ENCODE measurements at regions not wholly inside any gene's neighbourhood (a gene's known extent, or its start where the extent isn't known, plus 50 kb on each side); places are given as distances from the start of the nearest gene placed in this dataset.
A peak's percentile ranks its signal among the peaks of the same experiment; 100 is the strongest.

DNA sequence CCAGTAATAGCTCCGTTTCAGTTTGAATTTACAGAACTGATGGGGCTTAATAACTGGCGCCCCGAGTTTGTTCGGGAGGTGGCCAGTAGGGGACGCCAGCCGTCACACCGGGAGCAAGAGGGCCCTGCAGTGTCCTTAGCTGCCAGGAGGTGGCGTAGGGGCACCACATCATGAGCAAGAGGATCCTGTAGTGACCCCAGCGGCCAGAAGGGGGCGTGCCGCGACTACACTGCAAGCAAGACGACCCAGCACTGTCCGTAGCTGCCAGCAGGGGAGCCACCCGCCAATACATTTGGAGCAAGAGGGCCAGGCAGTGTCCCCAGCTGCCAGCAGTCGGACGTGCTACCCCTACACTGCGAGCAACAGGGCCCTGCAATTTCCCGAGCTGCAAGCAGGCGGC is 663.7 kb upstream of the B3GAT1 start:
- peak in 1 of 3 experiments; percentile 8 for DNase-seq (ENCODE audit: low read depth in 3 of 3)

GRCh38 chr11:135074397-135074998 is 662.5 kb upstream of the B3GAT1 start:
- DNase-seq (ENCODE audit: low read depth in 3 of 3), result no peak

- DNase-seq (ENCODE audit: low read depth in 3 of 3), result no peak
Measured at GRCh38 chr11:135073870-135074269, 661.8 kb upstream of the B3GAT1 start.

GRCh38 chr11:135073381-135073780 is 661.3 kb upstream of the B3GAT1 start:
- DNase-seq (ENCODE audit: low read depth in 3 of 3), result no peak

- no peak for DNase-seq (ENCODE audit: low read depth in 3 of 3)
Measured at GRCh38 chr11:135069890-135070289, 657.8 kb upstream of the B3GAT1 start.

- DNase-seq (ENCODE audit: low read depth in 3 of 3), result no peak
Measured at GRCh38 chr11:135069063-135069462, 657.0 kb upstream of the B3GAT1 start.

GRCh38 chr11:135062994-135063393 is 651.0 kb upstream of the B3GAT1 start:
- DNase-seq (ENCODE audit: low read depth in 3 of 3), result no peak

DNA sequence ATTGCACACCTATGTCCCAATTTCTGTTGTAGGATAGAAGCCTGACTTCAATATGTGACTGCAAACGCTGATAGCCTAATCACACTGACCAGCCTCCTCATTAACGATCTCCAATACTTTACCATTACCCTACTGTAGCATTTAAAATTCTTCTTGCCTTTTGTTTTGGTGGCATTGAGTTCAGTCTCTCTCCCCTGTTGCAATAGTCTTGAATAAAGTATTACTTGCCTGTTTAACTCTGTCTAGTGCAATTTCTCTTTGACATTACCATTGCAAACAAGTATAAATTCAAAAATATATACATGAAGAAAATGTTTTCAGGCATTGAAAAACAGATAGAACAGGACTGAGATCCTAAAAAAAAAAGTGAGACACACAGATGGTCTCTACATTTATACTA is 649.1 kb upstream of the B3GAT1 start:
- DNase-seq (ENCODE audit: low read depth in 3 of 3), result no peak

GRCh38 chr11:135046986-135047385 is 634.9 kb upstream of the B3GAT1 start:
- no peak for DNase-seq (ENCODE audit: low read depth in 3 of 3)

DNA sequence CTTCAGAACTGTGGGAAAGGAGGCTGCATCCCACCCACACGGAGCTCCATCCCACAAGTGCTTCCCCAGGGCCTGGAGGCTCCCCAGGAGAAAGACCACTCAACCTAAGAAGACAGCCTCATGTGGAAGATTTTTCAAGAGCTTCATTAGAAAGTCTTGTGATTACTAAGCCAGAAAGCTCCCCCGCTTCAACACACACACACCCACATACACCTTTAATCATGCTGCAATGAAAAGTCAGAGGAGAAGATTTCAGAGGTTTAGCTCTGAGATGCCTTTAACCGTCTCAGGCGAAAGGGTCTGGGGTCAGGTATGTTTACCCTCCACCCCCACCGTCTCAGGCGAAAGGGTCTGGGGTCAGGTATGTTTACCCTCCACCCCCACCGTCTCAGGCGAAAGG is 634.5 kb upstream of the B3GAT1 start:
- no peak for DNase-seq (ENCODE audit: low read depth in 3 of 3)

DNA sequence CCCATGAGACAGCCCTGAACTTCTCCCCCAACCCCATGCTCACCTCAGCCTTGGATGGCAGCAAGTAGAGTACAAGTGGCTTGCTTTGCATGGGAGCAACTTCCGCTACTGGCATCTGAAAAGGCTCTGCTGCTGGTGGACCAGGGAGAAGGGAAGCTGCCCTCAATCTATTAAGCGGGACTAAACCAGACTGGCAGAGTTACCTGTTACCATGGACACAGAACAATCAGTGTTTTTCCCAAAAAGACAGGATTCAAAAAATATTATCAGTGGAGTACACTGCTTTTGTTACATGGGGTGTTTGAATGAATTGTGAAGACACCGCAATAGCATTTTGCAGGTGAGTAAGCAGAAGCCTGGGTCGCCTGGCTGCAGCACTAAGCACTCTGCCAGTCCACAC is 631.4 kb upstream of the B3GAT1 start:
- no peak for DNase-seq (ENCODE audit: low read depth in 3 of 3)

DNA sequence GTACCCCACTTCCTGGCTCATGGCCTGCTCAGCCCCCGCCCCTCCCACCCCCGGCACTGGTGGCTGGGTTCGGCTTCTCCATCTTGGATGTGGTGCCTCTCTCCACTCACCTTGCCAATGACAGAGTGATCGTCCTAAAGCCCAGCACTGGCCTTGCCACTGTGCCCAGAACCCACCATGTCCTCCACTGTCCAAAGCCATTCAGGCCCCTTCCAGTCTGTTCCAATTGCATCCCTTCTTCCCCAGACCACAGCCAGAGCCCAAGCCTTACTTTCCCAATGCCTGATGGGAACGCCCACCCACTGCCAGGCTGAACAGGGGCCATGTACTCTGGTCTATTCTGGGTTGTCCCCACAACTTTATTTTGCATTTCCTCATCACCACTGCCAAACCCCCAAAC is 625.8 kb upstream of the B3GAT1 start:
- DNase-seq (ENCODE audit: low read depth in 3 of 3), result no peak

GRCh38 chr11:135036488-135037297 is 624.7 kb upstream of the B3GAT1 start:
- DNase-seq (ENCODE audit: low read depth in 3 of 3), result no peak

DNA sequence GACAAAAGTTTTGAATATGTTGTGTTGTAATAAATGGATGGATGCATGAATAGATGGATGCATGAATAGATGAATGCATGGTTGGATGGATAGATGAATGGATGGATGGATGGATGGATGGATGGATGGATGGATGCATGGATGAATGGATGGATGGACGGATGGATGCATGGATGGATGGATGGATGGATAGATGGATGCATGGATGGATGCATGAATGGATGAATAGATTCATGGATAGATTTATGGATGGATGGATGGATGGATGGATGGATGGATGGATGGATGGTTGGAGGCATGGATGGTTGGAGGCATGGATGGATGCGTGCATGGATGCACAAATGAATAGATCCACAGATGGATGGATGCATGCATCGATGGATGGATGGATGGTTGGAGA is 623.2 kb upstream of the B3GAT1 start:
- no peak for DNase-seq (ENCODE audit: low read depth in 3 of 3)

- DNase-seq (ENCODE audit: low read depth in 3 of 3), result no peak
Measured at GRCh38 chr11:135033540-135033939, 621.5 kb upstream of the B3GAT1 start.

DNA sequence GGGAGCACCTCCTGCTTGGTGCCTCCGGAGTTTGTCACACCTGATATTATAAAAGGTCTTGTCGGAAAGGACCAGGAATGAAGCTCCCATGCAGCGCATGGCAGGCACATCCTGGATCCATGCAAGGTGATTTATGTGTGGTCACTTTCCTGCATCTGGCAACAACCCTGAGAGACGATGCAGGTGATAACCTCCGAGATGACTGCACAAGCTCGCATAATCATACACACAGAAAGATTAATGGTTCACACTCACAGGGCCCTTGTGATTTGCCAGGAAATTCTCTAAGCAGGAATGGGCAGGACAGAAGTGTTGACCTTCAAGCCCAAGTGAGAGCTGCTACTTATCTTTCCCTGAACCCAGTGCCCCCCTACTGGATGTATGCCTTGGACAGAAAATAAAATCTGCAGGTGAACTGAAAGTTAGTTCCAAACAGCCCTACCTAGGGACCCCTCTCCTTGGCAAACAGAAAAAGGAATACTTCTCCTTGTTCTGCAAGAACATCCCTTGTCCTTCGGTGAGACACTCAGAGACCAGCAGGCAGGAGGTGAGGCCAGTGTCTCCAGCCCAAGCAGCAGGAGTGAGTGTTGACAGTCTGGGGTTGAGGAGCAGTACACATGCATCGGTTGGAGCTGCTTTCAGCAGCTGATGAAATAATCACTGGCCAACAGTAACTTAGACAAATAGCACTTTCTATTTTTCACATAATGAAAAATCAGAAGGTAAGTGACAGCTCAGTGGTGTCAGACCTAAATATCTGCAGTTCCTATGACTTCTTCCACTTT is 619.4 kb upstream of the B3GAT1 start:
- DNase-seq (ENCODE audit: low read depth in 3 of 3), result no peak

GRCh38 chr11:135027461-135027860 is 615.4 kb upstream of the B3GAT1 start:
- DNase-seq (ENCODE audit: low read depth in 3 of 3), result no peak

GRCh38 chr11:135023499-135023898 is 611.5 kb upstream of the B3GAT1 start:
- DNase-seq (ENCODE audit: low read depth in 3 of 3), result no peak

- no peak for DNase-seq (ENCODE audit: low read depth in 3 of 3)
Measured at GRCh38 chr11:135022454-135022853, 610.4 kb upstream of the B3GAT1 start.

GRCh38 chr11:135019899-135020298 is 607.9 kb upstream of the B3GAT1 start:
- no peak for DNase-seq (ENCODE audit: low read depth in 3 of 3)

DNA sequence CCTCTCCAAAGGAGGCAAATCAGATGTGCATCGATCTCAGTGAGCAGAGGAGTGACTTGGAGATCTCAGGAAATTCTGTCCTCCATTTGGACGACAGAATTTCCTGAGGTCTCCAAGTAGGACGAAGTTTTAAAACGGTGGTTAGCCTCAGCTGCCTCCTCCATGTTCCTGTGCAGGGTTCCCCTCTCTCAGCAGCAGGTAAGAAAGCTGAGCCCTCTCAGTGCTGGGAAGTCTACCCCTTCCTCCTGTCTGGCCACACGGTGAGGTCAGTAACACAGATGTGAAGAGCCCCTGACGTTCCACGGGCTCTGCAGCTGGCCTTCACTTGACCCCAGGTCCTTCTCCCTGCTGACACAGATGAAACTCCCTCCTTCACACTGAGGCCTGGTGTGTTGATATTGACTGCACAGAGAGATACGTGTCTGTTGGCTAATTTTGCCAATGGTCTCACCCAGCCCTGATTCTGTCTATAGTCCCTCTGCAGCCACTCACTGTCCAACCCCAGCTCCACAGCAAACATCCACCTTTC is 607.4 kb upstream of the B3GAT1 start:
- DNase-seq (ENCODE audit: low read depth in 3 of 3), result no peak

- DNase-seq (ENCODE audit: low read depth in 3 of 3), result no peak
Measured at GRCh38 chr11:135017296-135017695, 605.3 kb upstream of the B3GAT1 start.

GRCh38 chr11:135015966-135016365 is 603.9 kb upstream of the B3GAT1 start:
- no peak for DNase-seq (ENCODE audit: low read depth in 3 of 3)

All from stimulated activated CD4-positive, alpha-beta T cell treated with anti-CD3 and anti-CD28 coated beads, TNF-alpha, amount 100 ng/mL, for 4 hours (primary cell).